ENCODE measurements at regions not wholly inside any gene's neighbourhood (a gene's known extent, or its start where the extent isn't known, plus 50 kb on each side); places are given as distances from the start of the nearest gene placed in this dataset.

- Histone ChIP-seq H4K91ac (replicated peaks; ENCODE audit: insufficient read length, low read length) (no peak overlapping the region), H4K5ac (ENCODE audit: insufficient read length, low read depth, low read length) (no peak overlapping the region), H3K4me2 (ENCODE audit: insufficient read depth in 1 of 2, low read depth in 2 of 2, low read length in 2 of 2) (no peak overlapping the region), H3K18ac (ENCODE audit: extremely low read depth, low read length) (no peak overlapping the region), H3K9me3 (ENCODE audit: insufficient read depth in 2 of 2, low read depth in 1 of 2, low read length in 1 of 2) (no peaks in the 10 kb centered on the region), H2BK5ac (ENCODE audit: low read depth, low read length) (no peak overlapping the region), H2BK12ac (ENCODE audit: low read depth, low read length) (no peak overlapping the region), H2BK20ac (ENCODE audit: low read length) (no peak overlapping the region), H3K79me1 (ENCODE audit: low read depth, low read length) (no peaks in the 10 kb centered on the region), H2AFZ (ENCODE audit: low read length) (no peak overlapping the region), H3K23ac (ENCODE audit: insufficient read length) (no peak overlapping the region), H2AK5ac (ENCODE audit: low read depth, low read length) (no peak overlapping the region), H3K27ac (ENCODE audit: low read depth, low read length) (no peak overlapping the region), H3K4me1 (replicated peaks in 1 of 4; ENCODE audit: control insufficient read depth in 3 of 4, insufficient read depth in 4 of 4, low read length in 3 of 4) (peaks cover 0 to 3% (median 0%) of the 10 kb centered on the region in 4 experiments; a peak in 2 of 7 replicates), H3K23me2 (ENCODE audit: low read depth, low read length) (no peaks in the 10 kb centered on the region), H3K4me3 (ENCODE audit: extremely low read depth in 1 of 4, insufficient read depth in 2 of 4, low read depth in 3 of 4, low read length in 4 of 4) (no peak overlapping the region), H2BK15ac (ENCODE audit: low read length) (no peak overlapping the region), H3K36me3 (ENCODE audit: control insufficient read depth in 2 of 4, insufficient read depth in 4 of 4, low read length in 3 of 4) (no peaks in the 10 kb centered on the region), H3K14ac (ENCODE audit: insufficient read length) (no peak overlapping the region), H3K56ac (replicated peaks; ENCODE audit: insufficient read length, low read depth, low read length) (no peak overlapping the region), H3K79me2 (ENCODE audit: control insufficient read depth in 1 of 2, insufficient read depth in 2 of 2, low read length in 2 of 2) (no peaks in the 10 kb centered on the region), H3K27me3 (replicated peaks in 1 of 4; ENCODE audit: control insufficient read depth in 3 of 4, extremely low read depth in 1 of 4, insufficient read depth in 3 of 4, low read length in 3 of 4) (no peaks in the 10 kb centered on the region), H2BK120ac (replicated peaks; ENCODE audit: low read depth, low read length) (no peak overlapping the region), H4K20me1 (replicated peaks in 1 of 2; ENCODE audit: control insufficient read depth in 1 of 2, insufficient read depth in 2 of 2, low read length in 2 of 2) (no peaks in the 10 kb centered on the region), H3K9ac (replicated peaks in 1 of 4; ENCODE audit: extremely low read depth in 1 of 4, low read depth in 3 of 4, low read length in 3 of 4) (no peak overlapping the region), H4K8ac (ENCODE audit: extremely low read depth, insufficient read depth, low read length) (no peak overlapping the region), H3K4ac (replicated peaks; ENCODE audit: insufficient read length, low read depth, low read length) (no peak overlapping the region)
- TF ChIP-seq RNF2 (IDR thresholded peaks at IDR 0.05; ENCODE audit: borderline replicate concordance, low read depth, low read length, missing control alignments, poor library complexity, severe bottlenecking) (no peak), CTBP2 (IDR thresholded peaks at IDR 0.05; ENCODE audit: borderline replicate concordance, insufficient read depth, insufficient read length, low read length) (no peak), SP2 (IDR thresholded peaks at IDR 0.05; ENCODE audit: low read length) (no peak), HDAC2 (IDR thresholded peaks at IDR 0.05; ENCODE audit: borderline replicate concordance in 1 of 2, low read depth in 2 of 2, low read length in 2 of 2) (no peak), BRCA1 (IDR thresholded peaks at IDR 0.05; ENCODE audit: low read depth, low read length) (no peak), SP1 (IDR thresholded peaks at IDR 0.05; ENCODE audit: low read depth, low read length) (no peak), TAF1 (IDR thresholded peaks at IDR 0.05; ENCODE audit: low read depth, low read length) (no peak), NRF1 (IDR thresholded peaks at IDR 0.05; ENCODE audit: low read depth, low read length) (no peak), KDM4A (IDR thresholded peaks at IDR 0.05; ENCODE audit: low read depth, low read length, severe bottlenecking) (no peak)
- DNase-seq (ENCODE audit: low read depth in 1 of 2, low spot score in 2 of 2) (no peak), FAIRE-seq (no peak)
- ChIA-PET CTCF (ENCODE audit: partially characterized antibody) (interaction anchor here (6.8 kb wide), 1 partner anchor 11 kb away, joined by 56 read pairs; no protein-coding TSS in a partner anchor), POLR2A (ENCODE audit: partially characterized antibody) (interaction anchor here (0.6 to 1.0 kb wide), 2 partner anchors 28 to 70 kb away, joined by 3 to 4 read pairs; no protein-coding TSS in a partner anchor)
- 95% methylated on average over 3 of the region's 3 CpGs; no CpG with 5 or more reads in 1 of the 2 experiments for WGBS, 2 experiments (ENCODE audit: extremely low coverage in 1 of 2, insufficient coverage in 1 of 2, insufficient read length in 1 of 2, insufficient replicate concordance in 2 of 2, low coverage in 1 of 2, low lambda C conversion rate in 2 of 2, missing lambda C conversion rate in 1 of 2)
Measured at GRCh38 chr12:93108985-93109384, 179.9 kb upstream of the EEA1 start.

Measured in H1 (cell line).